22Rv1 (cell line): ENCODE measurements at regions not wholly inside any gene's neighbourhood (a gene's known extent, or its start where the extent isn't known, plus 50 kb on each side); places are given as distances from the start of the nearest gene placed in this dataset.

Source experiments
- ZFX ChIP-seq: fragments of 450-650 bp; IDR thresholded peaks from 2 replicates; pipeline ENCODE4 v1.6.1; 2017; ENCODE audit warnings: antibody characterized with exemption, borderline replicate concordance
- TF ChIP-seq, protein P1 (sequence below): fragments of 450-650 bp; IDR thresholded peaks from 2 replicates; pipeline ENCODE4 v1.5.1; 2017; ENCODE audit warnings: mild to moderate bottlenecking

DNA sequence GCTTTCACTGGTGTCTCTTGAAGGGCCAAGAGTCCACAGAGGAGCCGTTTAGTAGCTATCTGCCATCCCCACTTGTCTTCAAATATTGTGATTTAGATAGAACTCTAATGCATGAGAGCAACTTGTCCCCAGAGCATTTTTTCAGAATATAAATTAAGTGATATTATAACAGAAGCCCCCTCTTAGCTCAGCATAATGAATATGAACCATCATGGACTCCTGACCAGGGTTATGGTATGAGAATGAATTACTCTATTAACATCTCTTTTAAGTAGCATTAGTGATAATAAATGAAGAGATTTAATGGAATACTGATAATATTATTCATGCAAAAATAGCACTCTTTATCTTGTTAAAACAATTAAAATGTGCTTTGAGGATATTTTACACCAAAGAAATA, 709.6 kb downstream of the GALR1 start:
- TF ChIP-seq, protein P1, sequence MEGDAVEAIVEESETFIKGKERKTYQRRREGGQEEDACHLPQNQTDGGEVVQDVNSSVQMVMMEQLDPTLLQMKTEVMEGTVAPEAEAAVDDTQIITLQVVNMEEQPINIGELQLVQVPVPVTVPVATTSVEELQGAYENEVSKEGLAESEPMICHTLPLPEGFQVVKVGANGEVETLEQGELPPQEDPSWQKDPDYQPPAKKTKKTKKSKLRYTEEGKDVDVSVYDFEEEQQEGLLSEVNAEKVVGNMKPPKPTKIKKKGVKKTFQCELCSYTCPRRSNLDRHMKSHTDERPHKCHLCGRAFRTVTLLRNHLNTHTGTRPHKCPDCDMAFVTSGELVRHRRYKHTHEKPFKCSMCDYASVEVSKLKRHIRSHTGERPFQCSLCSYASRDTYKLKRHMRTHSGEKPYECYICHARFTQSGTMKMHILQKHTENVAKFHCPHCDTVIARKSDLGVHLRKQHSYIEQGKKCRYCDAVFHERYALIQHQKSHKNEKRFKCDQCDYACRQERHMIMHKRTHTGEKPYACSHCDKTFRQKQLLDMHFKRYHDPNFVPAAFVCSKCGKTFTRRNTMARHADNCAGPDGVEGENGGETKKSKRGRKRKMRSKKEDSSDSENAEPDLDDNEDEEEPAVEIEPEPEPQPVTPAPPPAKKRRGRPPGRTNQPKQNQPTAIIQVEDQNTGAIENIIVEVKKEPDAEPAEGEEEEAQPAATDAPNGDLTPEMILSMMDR = no peak
- TF ChIP-seq ZFX = no peak
